HG03045 (cell line): ENCODE measurements at regions not wholly inside any gene's neighbourhood (a gene's known extent, or its start where the extent isn't known, plus 50 kb on each side); places are given as distances from the start of the nearest gene placed in this dataset.

ENCODE experiments used
- ATAC-seq: cut with Tn5 transposase; IDR thresholded peaks from one replicate; pipeline ENCODE4 v1.9.1; 2021; ENCODE audit warnings: mild to moderate bottlenecking, moderate library complexity; ENCODE audit not compliant: unreplicated experiment

GRCh38 chr2:204264621-204265140, 280.6 kb upstream of the PARD3B start:
- ATAC-seq, result no peak

- ATAC-seq, result no peak
Measured at GRCh38 chr2:204265681-204266181, 279.5 kb upstream of the PARD3B start.

GRCh38 chr2:204268458-204268857, 276.8 kb upstream of the PARD3B start:
- ATAC-seq, result no peak

DNA sequence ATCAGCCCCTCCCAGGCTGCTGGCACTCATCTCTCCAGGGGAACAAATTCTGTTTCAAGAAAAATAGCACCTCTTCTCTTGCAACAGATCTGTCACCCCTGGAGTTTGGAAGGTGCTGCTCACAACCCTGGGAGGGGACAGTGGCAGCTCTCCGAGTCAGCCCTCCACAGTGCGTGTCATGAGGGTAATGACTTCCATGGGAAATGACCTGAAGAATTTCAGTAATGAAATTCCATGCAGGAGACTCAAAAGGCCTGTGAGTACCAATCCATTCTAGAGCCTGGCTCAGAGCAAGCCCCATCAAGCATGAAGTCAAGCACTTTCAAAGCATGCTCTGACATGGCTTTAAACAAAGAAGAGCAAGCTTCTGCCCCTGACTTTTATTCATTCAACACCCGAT, 276.3 kb upstream of the PARD3B start:
- ATAC-seq, result no peak

GRCh38 chr2:204272089-204272488, 273.2 kb upstream of the PARD3B start:
- no peak for ATAC-seq

DNA sequence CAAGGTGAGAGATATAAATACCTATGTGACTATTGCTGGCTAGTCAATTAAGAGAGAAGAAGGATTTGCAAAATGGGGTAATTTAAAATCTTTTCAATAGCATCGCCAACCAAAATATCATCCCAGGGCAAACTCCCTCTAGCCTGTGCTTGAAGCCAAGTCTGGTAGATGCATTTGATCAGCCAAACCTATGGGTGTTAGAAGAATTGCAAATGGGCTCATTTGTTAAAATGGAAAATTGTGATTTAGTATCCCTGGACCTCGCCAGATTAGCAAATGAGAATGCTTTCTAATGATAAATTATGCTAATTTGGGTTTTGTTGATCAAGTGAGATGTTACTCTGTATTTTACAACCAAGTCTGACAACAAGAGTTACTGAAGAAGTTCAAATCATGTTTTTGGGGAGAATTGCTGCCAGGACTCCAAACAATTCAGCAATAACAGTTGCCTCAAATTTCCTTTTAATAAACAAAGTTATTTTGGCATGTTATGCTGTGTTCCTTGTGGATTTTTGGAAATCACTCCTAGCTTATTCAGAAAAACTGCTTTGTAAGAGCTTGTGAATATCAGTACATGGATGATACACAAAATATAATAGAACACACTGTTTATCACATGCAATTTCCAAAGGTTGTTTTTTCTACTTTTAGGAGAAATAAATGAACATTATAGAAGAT, 272.5 kb upstream of the PARD3B start:
- no peak for ATAC-seq

GRCh38 chr2:204274429-204274828, 270.8 kb upstream of the PARD3B start:
- no peak for ATAC-seq

DNA sequence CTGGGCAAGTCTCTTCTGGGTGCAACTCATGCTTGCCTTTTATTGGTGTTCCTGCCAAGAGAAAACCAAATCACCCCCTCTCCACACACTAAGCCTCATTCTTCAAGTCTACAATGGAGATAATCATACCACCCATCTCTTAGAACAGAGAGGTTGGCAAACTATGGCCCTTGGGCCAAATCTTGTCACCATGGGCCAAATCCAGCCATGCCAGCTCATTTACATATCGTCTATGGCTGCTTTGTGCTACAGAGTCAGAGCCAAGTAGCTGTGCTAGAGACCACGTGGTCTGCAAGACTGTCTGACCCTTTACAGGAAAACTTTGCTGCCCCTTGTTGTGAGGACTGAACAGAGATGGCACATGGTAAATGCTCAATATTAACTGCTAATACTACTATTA, 270.3 kb upstream of the PARD3B start:
- ATAC-seq, result no peak

DNA sequence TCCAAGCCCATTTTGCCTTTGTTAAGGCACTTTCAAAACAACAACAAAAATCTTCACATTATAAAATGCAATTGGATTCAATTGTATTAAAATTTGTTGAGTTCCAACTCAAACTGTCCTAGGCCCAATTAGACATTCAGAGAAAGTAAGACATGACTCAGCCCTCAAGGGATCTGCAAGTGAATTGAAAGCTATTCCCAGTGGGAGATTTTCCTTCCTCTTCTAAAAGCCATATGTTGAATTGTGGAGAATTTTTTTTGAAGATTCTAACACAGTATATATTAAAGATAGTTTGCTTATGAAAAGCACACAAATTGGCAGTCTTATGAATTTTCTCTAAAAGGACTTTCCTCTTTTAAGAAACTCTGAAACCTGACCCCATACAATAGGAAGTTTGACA, 268.0 kb upstream of the PARD3B start:
- no peak for ATAC-seq

- no peak for ATAC-seq
Measured at GRCh38 chr2:204278454-204278853, 266.8 kb upstream of the PARD3B start.

DNA sequence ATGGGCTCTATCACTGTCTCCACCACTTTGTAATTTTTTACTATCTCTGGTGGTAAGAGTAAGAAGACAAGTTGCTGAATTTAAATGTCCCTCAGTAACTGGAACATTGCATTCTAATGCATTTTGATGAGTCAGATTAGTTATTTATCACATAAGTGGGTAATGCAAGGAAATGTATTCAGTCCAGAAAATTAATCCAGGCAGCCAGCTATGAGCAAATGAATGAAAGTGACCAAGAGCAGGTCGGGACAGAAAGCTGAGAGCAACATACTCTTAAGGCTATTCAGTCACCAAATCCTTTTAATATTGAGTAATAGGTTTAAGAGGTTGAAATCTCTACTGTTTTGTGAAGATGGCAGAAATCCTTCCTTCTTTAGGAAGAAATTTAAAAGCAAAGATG, 265.5 kb upstream of the PARD3B start:
- no peak for ATAC-seq

DNA sequence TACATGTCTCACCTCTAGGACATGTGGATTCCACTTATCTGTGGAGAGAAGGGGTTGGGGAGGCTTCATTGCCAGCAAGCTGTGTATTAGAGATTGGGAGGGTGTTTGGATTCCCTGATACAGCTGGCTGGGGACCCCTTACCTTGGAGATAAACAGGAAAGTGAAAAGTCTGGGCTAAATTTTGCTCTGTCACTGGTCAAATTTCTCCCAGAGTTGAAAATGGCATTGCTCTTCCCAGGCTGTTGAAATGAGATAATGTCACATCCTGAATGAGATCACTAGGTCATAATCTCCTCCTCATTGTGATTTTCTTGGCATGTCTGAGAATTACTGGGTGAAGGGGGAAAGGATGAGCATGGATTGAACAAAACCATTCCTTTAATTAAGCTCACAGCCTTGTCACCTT, 265.0 kb upstream of the PARD3B start:
- ATAC-seq, result no peak

- no peak for ATAC-seq
Measured at GRCh38 chr2:204282081-204282480, 263.2 kb upstream of the PARD3B start.

DNA sequence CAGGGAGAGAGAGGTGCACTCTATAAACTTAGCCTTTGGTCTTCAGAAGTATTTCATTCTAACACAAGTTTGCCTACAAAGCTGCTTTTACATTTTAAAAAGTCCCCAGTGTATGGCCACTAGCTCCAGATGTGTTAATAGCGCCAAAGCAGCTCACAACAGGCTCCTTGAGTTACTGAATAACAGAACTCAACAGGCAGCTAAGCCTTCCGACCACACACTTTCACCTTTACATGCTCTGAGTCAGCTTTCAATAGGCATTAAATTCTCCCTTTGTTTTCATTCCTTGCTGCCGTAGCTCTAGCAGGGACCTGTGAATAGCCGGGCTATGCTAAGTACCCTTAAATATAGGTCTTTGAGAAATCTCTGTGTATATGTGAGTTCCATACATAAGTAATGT, 262.8 kb upstream of the PARD3B start:
- ATAC-seq, result no peak

DNA sequence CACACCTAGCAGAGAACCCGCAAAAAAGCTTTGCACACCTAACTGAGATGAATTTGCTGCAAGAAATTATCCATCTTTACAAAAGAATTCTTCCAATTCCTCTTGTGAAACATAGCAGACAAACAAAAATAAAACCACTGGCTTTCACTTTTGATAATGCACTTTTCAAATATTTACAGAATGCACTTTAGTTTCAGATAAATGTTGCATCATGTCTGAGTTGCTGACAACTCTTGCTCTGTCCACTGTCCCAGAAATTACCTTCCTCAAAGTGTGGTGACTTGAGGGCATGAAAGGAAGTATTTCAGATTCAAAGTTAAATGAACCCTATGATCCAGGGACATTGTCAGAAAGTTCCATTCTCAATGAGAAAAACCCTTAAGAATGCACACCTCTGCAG, 256.2 kb upstream of the PARD3B start:
- no peak for ATAC-seq

DNA sequence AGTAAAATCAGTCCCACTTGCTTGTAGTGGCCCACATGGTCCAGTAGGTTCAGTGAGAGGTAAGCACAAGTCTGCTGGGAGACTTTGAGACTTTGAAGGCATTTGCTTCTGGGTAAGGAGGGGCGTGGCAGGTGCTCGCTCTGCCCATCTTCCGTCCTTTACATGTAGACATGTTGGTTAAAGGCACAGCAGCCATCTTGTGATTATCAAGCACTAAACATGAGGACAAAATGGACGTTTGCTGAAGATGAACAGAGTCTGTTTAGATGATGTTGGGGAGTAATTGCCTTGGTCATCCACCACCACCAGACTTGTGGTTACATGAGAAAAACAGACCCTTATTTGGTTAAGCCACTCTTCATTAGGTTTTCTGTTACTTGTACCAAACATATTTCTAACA, 252.8 kb upstream of the PARD3B start:
- no peak for ATAC-seq

DNA sequence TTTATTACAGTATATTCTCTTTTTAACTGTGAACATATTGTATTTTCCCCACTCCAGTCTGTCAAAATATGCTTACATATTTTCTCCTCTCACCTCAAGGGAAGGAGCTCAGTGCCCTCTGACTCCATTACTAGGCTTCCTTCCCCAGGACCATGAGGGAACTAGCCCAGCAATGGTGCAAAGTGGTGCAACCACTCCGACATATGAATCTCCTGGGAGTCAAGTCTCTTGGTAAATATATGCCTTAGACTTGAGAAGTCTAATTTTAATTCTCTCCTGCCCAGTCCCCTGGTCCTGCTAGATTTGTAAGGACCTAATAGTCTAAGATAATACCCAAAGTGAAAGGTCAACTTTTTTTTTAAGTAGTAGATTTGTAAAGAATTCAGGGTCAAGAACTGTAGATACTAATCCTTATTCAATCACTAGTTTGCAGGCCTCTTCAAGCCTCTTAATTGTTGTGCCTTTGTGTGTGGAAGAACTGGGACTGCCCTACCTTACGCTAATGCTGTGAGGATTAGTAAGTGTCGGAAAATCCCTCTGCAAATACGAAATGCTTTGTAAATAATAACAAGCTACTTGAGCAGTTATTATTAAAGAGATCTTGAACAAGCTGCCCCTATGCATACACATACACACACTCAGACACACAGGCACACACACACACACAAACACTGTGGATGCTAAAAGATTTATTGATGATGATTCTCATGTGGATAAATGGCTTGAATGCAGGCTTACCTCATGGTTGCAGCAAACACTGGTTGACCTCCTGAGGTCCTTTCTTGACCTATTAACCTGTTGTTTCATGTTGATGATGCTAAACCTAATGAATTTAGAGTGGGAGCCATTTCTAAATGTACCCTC, 251.2 kb upstream of the PARD3B start:
- ATAC-seq, result no peak

DNA sequence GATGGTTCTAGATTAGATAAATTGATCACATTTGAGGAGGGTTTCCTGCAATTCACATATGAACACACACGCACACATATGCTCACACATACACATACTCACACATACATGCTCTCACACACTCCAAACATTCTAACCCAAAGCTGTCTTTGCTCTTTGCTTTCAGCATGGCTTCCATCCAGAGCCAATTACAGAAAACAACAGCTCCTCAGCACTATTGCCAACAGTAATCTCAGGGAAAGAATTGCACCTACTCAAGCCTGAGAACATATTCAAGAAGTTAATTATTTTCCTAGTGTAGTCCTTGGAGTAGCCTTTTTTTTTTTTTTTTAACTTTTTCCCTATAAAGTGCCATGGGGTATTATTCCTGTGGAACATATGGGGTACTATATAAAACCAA, 246.9 kb upstream of the PARD3B start:
- ATAC-seq, result no peak

GRCh38 chr2:204299766-204300165, 245.5 kb upstream of the PARD3B start:
- ATAC-seq, result no peak

DNA sequence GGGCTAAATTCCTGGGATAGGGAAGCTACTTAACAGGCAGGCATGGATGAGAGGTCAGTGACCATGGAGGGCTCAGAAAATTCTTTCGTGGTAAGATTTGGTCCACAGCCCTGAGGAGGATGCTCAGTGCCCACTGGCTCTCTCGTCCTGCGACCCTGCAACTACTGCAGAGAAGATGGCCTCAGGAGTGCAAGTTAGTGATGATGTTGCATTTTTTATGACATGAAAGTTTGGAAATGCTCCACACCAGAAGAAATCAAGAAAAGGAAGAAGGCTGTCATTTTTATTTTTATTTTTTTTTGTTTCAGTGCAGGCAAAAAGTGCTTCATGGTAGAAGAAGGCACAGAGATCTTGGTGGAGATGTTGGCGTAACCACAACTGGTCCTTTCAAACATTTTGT, 238.6 kb upstream of the PARD3B start:
- no peak for ATAC-seq

DNA sequence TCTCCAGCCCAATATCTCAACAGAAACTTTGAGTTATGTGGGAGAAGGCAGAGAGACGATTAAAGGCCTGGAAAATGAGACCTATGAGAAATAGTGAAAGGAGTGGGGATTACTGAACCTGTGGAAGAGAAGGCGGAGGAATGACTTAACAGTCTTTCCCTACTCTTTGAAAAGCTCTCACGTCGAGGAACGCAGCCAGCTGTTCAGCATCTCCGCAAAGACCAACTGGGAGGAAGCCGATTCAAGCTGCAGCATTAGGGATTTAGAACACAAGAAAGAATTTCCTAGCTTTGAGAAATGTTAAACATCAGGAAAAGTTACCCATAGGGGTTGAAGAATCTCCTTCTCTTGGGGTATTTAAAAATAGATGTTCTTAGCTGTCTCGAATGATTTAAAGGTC, 233.2 kb upstream of the PARD3B start:
- ATAC-seq, result no peak

- no peak for ATAC-seq
Measured at GRCh38 chr2:204313256-204313655, 232.0 kb upstream of the PARD3B start.
